ENCODE measurements at regions not wholly inside any gene's neighbourhood (a gene's known extent, or its start where the extent isn't known, plus 50 kb on each side); places are given as distances from the start of the nearest gene placed in this dataset.

DNA sequence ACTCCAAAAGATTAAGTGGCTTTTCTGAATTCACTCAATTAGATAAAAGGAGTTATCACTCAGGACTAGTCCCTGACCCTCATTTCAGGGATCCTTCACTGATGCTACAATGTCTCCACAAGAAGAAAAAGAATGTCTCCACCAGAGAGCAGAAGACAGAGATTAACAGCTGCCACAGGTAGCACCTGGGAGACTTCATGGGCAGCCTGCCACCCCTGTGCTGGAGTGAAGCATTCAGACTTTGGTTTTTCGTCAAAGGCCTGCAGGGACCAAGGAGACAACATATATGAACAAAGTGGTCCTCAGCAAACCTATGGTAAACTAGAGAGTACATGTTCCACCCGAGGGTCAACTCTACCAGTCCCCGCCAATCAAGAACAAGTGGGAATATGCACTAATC, 197.0 kb upstream of the ACVR2A start:
- DNase-seq = no peak

- no peak for DNase-seq
These were observed 197.9 kb upstream of the ACVR2A start for GRCh38 chr2:147646818-147647468.

- DNase-seq = no peak
These were observed 200.3 kb upstream of the ACVR2A start for GRCh38 chr2:147644491-147644890.

DNA sequence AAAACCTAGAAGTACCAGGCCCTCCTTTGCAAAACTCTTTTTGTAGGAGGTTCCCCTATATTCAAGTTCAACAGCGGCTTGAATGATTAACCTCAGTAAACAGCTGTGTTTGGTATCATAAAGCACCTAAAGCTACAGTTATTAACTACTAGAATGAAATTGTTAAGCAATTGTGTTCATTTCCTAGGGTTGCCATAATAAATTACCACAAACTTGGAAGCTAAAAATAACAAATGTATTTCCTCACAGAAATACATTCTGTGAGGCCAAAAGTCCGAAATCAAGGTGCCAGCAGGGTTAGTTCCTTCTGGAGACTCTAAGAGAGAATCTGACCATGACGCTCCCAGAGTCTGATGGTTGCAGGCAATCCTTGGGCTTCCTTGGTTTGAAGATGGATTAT, 202.1 kb upstream of the ACVR2A start:
- DNase-seq = no peak

GRCh38 chr2:147641651-147642050, 203.2 kb upstream of the ACVR2A start:
- DNase-seq = no peak

DNA sequence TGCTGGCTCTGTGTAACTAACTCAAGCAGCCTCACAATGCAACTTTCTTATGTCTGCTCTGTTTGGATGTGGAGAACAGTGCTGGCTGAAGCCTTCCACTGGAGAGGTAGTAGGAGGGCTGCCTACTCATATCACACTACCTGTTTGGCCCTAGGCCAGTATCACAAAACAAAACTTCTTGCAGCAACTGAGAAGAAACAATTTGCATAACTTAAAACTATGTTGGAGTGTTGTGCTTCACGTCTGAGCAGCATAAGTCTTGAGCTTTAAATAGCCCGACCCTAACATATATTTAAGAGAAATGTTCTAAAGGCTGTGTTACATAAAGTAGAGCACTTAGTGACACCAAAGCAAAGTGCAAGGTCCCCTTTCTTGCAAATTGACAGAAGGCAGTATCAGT, 204.9 kb upstream of the ACVR2A start:
- no peak for DNase-seq

DNA sequence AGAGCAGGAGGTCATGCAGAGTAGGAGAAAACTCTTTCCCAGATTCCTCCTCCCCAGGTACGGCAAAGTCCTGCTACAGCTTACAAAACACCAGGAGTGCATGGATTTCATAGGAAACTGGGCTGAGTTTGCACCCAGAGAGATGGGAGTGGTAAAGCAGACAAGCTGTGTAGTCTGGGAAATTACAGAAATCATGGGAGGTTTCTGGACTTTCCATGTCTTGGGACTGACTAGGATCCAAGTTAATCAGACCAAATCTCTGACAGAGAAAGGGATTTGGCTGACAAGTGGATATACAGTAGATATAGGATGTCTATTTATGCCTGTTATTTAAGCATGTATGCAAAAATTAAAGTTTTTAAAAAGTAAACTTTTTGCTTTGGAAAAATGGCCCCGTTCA, 205.4 kb upstream of the ACVR2A start:
- no peak for DNase-seq

DNA sequence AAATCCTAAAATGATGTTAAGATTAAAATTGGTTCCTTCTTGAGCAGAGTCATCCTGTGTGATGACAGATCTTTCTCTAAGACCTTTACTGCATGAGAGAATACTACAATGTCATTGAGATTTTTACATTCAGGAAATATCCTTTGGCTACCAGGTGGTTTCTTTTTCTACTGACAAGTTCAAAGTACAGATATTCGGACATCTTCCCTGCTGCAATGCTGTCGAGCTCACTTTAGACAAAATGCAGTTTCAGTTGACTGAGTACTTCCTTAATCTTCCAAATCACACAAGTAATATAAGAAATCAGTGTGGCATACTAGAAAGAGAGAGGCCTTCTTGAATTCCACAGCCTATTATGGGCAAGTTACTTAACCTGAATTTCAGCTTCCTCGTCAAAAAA, 207.9 kb upstream of the ACVR2A start:
- DNase-seq = no peak

DNA sequence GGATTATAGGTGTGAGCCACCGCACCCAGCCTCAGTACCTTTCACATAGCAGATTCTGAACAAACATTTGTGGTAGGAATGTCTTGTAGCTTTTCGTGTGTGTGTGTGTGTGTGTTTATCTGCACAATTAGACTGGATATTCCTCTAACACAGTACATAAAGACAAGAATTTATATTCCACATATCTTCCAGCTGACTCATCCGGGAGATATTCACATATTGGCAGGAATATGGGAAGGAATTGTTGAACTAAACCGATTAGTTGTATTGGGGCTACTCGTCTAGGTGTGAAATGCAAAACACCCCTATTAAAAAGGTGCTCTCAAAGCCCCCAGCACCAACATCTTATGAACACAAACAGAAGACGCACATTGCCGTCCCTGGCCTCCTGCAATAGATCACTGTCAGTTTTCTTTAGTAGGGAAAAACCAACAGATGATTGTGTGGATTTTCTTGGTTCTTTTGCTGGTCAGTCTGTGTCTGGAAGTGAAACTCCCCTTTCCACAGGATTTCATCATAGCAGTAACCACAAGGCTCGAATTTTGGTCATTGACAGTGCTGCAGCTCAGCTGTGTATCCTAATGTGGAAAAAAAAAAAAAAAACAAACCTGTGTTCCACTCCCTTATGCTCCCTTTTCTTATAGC, 208.5 kb upstream of the ACVR2A start:
- DNase-seq = no peak

- no peak for DNase-seq
These were observed 210.0 kb upstream of the ACVR2A start for GRCh38 chr2:147634826-147635225.

- no peak for DNase-seq
These were observed 212.6 kb upstream of the ACVR2A start for GRCh38 chr2:147632198-147632597.

DNA sequence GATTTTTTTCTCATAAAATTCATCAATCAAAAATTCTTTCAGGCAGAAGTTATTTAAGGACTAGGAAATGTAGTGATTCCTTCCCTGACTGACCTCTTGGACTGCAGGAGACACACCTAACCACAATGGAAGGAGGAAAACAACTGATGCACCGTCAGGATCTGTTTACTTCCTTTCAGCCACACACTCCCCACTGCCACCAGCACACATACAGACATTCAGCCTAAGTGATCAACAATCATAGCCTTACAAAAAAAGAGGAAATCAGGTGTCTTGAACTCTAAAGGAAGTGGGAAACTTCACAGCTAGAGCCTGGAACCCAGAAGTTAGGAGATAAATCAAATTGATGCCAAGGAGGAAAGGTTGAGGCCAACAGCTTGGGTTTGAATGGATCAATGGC, 213.5 kb upstream of the ACVR2A start:
- DNase-seq = no peak

DNA sequence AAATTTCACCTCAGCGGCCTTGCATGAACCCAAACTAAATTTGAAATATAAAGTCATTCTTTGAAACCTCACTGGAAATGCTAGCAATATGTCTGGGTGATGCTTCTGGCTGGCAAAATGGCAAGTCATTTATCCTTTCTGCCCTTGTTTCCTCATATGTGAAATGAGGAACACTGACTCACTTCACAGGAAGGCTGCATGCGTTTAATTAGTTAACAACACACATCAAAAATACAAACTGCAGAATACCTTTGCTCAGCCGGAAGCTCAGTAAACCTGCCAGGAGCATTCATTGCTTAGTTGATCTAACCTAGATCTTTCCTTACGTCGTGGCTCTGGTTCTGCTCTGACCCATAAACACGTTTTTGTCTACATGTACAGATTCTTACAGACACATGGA, 214.2 kb upstream of the ACVR2A start:
- no peak for DNase-seq

- no peak for DNase-seq
These were observed 215.8 kb upstream of the ACVR2A start for GRCh38 chr2:147628971-147629421.

- DNase-seq = no peak
These were observed 221.5 kb upstream of the ACVR2A start for GRCh38 chr2:147623328-147623727.

DNA sequence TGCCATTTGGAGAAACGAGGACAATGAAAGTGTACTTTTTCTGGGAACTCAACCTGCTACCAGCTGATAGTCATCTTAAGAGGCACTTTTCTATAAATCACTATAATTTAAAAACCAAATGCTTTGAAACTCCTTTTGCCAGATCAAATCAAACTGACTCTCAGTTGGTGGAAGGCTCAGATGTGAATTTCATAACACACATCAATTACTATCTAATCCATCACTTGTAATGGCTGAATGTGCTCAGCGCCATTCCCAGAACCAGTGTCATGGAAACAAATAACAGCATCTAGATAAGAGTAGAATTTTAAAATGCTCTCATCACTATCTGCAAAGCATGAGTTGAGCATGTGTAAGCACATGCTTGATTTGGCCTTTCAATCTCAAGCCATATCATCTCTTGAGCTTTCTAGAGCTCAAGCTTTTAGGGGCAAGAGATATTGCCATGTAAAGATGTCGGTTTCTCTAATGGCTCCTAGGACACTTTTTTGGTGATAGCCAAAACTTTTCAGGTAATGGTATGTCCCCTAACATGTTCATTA, 223.1 kb upstream of the ACVR2A start:
- DNase-seq = no peak

- DNase-seq = no peak
These were observed 225.0 kb upstream of the ACVR2A start for GRCh38 chr2:147619808-147620207.

DNA sequence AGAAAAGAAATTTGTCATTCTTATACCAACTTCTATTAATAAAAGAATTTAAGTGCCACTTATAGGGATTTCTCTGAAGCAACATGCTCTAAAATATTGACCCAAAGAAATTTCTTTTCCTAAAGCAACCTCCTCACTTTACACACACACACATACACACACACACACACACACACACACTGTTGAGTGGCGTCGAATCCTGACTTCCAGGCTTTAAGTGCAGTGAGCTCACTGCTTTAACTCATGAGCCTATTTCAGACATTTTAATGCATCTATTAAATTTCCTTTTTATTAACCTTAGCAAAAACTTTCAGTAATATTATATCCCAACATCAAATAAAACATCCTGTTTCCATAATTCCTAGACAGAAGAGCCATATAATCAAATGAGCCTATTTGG, 229.1 kb upstream of the ACVR2A start:
- no peak for DNase-seq

- DNase-seq = no peak
These were observed 229.8 kb upstream of the ACVR2A start for GRCh38 chr2:147614979-147615470.

GRCh38 chr2:147614471-147614870, 230.4 kb upstream of the ACVR2A start:
- DNase-seq = no peak

DNA sequence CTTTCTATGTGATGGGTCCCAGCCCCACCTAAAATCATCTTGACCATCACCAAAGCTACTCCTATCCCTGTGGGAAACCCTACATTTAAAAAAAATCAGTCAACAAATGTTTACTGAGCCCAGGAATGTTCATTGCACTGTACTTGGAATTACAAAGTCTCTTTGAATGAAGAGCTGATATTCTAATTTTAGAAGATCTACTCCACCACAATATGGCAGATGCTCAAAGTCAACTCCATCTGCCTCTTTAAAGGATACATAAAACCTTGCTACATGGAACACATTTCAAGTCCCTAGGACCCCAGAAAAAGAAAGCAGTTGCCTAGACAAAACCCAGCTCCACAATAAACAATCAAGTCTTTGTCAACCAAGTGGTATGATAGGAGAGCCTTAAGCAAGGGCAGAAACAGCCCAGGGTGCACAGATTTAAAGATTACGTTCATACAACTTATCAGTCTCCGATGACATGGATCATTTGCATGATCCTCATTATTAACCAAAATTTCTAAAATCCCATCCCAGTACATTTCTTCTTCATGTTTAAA, 234.3 kb upstream of the ACVR2A start:
- no peak for DNase-seq

DNA sequence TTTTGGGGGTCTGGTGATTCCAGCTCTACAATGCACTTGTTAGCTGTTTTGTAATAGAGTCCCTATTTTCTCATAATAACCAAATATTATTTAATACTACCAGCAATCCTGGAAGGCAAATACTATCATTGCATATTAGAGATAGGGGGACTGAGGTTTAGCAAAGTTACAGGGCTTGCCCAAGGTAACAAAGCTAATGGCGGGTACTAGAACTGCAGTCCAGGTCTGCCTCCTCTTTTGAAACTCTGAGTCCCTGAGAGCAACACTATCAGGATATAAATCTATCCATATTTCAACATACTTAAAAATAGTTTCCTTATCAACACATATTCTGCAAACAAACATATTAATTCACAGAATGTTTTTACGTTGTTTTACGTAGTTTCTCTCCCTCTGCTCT, 235.5 kb upstream of the ACVR2A start:
- DNase-seq = no peak

DNA sequence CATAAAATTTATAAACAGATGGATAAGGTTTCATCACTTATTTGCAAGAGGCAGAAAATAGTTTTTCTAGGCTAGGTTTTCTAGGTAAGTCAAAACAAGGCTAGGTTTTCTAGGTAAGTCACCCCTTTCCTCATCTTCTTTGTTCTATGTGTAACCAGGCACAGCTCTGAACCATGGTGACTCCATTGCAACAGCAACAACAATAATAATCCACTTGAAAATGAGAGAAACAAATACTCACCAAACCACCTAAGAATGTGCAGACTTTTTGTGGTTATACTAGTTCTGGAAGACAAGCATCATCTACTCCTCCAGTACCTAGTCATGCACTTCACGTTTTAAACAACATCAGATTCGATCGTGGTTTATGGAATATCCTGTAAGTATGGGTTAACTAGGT, 237.4 kb upstream of the ACVR2A start:
- no peak for DNase-seq

GRCh38 chr2:147603876-147604275, 241.0 kb upstream of the ACVR2A start:
- no peak for DNase-seq

Measured in activated gamma-delta T cell (primary cell).